ENCODE measurements at regions not wholly inside any gene's neighbourhood (a gene's known extent, or its start where the extent isn't known, plus 50 kb on each side); places are given as distances from the start of the nearest gene placed in this dataset.

GRCh38 chr3:66586853-66587252 is 86.0 kb upstream of the LRIG1 start:
- Mint-ChIP-seq H3K27ac (no peak overlapping the region), H3K9me3 (no peaks in the 10 kb centered on the region), H3K4me3 (no peak overlapping the region), H3K27me3 (ENCODE audit: low read depth, poor library complexity) (peaks cover 5% of the 10 kb centered on the region), H3K4me1 (peaks cover 36% of the 10 kb centered on the region), H3K36me3 (ENCODE audit: low read depth) (no peaks in the 10 kb centered on the region)
- DNase-seq = no peak
- no peak for TF ChIP-seq CTCF (IDR thresholded peaks at IDR 0.05)

- no peak for DNase-seq
- TF ChIP-seq CTCF (IDR thresholded peaks at IDR 0.05) = no peak
- Mint-ChIP-seq H3K36me3 (ENCODE audit: low read depth) (no peaks in the 10 kb centered on the region), H3K27me3 (ENCODE audit: low read depth, poor library complexity) (no peaks in the 10 kb centered on the region), H3K9me3 (no peaks in the 10 kb centered on the region), H3K4me3 (no peak overlapping the region), H3K4me1 (peaks cover 48% of the 10 kb centered on the region), H3K27ac (no peak overlapping the region)
These were observed 87.6 kb upstream of the LRIG1 start for GRCh38 chr3:66588340-66588847.

GRCh38 chr3:66592016-66592761 is 91.4 kb upstream of the LRIG1 start:
- peak overlapping the region; percentile 98 for H3K27ac Mint-ChIP-seq

GRCh38 chr3:66592927-66593625 is 92.3 kb upstream of the LRIG1 start:
- Mint-ChIP-seq H3K36me3 (ENCODE audit: low read depth) (no peaks in the 10 kb centered on the region), H3K27ac (peak overlapping the region; percentile 98), H3K27me3 (ENCODE audit: low read depth, poor library complexity) (peaks cover 4% of the 10 kb centered on the region), H3K9me3 (no peaks in the 10 kb centered on the region), H3K4me1 (peaks cover 45% of the 10 kb centered on the region), H3K4me3 (peak overlapping the region; percentile 61)
- TF ChIP-seq CTCF (IDR thresholded peaks at IDR 0.05) = no peak
- no peak for DNase-seq

More at GRCh38 chr3:66592016-66592761, 91.4 kb upstream of the LRIG1 start:
- Mint-ChIP-seq H3K27me3 (ENCODE audit: low read depth, poor library complexity) (peaks cover 4% of the 10 kb centered on the region), H3K4me1 (peaks cover 36% of the 10 kb centered on the region), H3K36me3 (ENCODE audit: low read depth) (no peaks in the 10 kb centered on the region), H3K9me3 (no peaks in the 10 kb centered on the region), H3K4me3 (peak overlapping the region; percentile 61)
- TF ChIP-seq CTCF (IDR thresholded peaks at IDR 0.05) = no peak
- DNase-seq = no peak

- Mint-ChIP-seq H3K9me3 (no peaks in the 10 kb centered on the region), H3K27ac (peak overlapping the region; percentile 6)
These were observed 93.2 kb upstream of the LRIG1 start for GRCh38 chr3:66593978-66594377.

More at GRCh38 chr3:66593978-66594377, 93.2 kb upstream of the LRIG1 start:
- DNase-seq = no peak
- no peaks in the 10 kb centered on the region for H3K36me3 Mint-ChIP-seq (ENCODE audit: low read depth)
- peaks cover 4% of the 10 kb centered on the region for H3K27me3 Mint-ChIP-seq (ENCODE audit: low read depth, poor library complexity)
- no peak for TF ChIP-seq CTCF (IDR thresholded peaks at IDR 0.05)
- H3K4me3 Mint-ChIP-seq = no peak overlapping the region
- peaks cover 50% of the 10 kb centered on the region for H3K4me1 Mint-ChIP-seq
